Non-pigmented ciliary epithelial cell (primary cell): ENCODE measurements at regions not wholly inside any gene's neighbourhood (a gene's known extent, or its start where the extent isn't known, plus 50 kb on each side); places are given as distances from the start of the nearest gene placed in this dataset.
"Not testable (repeated sequence)": the region's sequence is repeated elsewhere in the genome, so short reads cannot be mapped to it uniquely, and the experiment has no call there.

Source experiments
- DNase-seq: peaks from one replicate; pipeline ENCODE4 v3.0.0-alpha.2; 2010; ENCODE audit warnings: low read depth

DNA sequence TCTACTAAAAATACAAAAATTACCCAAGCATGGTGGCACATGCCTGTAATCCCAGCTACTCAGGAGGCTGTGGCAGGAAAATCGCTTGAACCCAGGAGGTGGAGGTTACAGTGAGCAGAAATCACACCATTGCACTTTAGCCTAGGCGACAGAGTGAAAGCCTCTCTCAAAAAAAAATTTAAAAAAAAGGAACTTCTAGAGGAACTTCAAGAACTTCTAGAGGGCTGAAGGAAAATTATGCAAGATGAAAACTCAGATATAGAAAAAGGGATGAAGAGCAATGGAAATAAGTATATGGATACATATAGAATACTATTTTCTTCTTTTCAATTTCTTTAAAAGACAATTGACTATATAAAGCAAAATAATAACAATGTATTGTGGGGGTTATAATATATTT, 51.2 kb upstream of the PRR5 start:
- DNase-seq: no peak

DNA sequence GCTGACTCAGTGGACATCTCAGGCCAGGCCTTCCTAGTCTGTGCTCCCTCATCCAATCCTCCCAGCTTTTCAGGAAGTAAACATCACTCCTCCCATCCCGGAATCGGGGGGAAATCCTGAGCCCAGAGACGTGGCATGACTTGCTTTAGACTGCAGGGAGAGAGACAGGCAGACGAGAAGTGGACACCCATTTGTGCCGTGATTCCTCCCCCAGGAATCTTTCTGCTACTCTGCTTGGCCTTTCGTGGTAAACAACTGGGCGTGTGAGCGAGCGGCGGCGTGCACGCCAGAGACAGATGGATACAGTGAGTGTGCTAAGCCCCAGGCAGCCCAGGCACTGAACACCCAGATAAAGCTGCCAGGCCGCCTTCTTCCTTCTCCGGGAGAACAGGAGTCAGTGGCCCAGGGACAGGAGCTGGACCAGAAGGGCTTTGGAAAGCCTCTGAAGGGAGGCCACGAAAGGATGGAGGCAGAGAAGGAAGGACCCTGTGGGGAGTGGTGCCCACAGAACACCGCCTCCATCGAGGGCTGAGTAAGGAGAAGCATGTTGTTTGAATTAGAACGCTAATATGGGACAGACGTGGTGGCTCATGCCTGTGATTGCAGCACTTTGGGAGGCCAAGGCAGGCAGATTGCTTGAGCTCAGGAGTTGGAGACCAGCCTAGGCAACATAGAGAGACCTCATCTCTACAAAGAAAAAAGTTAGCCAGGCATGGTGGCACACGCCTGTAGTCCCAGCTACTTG, 53.0 kb upstream of the PRR5 start:
- DNase-seq: peak; percentile 62

GRCh38 chr22:44648085-44648820, 53.8 kb upstream of the PRR5 start:
- no peak for DNase-seq

GRCh38 chr22:44647141-44647540, 54.9 kb upstream of the PRR5 start:
- no peak for DNase-seq

DNA sequence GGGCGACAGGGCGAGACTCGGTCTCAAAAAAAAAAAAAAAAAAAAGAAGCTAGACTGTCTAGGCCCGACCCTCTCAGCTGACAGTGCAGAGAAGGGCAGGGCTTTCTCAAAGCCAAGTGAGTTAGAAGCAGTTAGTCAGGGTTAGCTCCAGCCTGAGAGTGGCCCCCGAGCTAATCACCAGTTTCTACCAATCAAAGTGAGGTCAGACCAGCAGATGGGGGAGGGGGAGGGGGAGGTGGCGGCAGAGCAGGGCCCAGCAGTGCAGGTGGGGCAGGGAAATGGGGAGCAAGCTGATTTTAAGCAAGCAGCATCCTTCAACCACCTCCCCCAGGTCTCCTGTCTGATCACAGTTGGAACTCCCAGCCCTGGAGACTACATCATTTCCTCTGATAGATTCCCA, 55.3 kb upstream of the PRR5 start:
- no peak for DNase-seq

- DNase-seq: no peak
Observed at GRCh38 chr22:44646141-44646540, 55.9 kb upstream of the PRR5 start.

DNA sequence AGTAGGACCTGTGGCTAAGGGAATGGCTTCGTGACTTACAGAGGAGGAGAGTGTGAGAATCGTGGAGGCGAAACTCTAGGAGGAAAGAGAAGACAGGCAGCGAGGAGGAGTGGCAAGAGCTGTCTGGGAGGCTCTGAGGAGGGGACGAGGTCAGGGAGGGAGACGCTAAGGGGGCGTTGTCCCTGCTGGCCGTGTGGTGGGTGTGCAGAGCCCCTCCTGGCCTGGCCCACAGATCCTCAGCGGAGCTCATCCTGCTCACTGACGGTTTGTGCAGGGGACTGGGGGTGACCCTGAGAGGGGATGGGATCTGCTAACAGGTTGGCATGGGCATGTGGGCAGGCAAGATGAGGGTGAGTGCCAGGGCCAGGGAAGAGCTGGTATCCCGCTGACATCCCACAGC, 56.5 kb upstream of the PRR5 start:
- DNase-seq: no peak

DNA sequence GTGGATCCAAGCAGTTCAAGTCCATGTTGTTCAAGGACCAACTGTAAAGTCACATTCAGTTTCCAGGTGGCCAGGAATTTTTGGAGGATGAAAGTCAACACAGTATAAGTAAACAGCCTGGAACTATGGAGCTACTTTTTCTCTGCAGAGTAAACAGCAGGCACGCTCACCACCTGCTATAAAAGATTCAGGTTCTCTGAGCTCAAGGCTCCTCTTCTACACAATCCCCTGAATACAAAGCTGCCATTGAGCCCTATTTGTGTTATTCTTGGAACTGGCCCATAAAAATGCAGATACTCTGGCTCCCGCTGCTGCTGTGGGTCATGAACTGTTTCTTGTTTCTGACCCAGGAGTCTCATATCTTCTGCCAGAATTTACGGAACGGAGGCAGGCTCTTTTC, 56.9 kb upstream of the PRR5 start:
- no peak for DNase-seq

GRCh38 chr22:44643526-44644101, 58.4 kb upstream of the PRR5 start:
- DNase-seq: not testable (repeated sequence)

DNA sequence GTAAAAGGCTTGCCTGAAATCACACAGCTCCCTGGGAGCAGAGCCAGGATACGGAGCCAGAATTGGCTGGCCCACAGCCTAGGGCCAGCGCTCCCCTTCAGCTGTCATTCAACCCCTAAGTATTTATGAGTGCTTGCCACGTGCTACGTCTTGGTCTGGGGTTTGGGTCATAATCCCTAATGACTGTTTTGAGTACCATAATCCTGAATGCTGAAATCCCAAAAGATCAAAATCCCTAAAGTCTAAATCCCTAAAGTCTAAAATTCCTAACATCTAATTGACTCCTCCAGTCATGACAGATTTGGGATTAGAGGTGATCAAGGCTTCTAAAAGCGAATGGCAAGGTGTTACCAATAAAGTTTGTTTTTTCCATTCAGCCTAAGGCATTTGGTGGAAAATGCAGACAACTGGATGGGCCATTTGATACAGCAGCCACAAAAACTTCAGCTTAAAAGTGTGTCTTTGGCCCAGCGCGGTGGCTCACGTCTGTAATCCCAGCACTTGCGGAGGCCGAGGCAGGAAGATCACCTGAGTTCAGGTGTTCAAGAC, 59.8 kb upstream of the PRR5 start:
- DNase-seq: no peak

DNA sequence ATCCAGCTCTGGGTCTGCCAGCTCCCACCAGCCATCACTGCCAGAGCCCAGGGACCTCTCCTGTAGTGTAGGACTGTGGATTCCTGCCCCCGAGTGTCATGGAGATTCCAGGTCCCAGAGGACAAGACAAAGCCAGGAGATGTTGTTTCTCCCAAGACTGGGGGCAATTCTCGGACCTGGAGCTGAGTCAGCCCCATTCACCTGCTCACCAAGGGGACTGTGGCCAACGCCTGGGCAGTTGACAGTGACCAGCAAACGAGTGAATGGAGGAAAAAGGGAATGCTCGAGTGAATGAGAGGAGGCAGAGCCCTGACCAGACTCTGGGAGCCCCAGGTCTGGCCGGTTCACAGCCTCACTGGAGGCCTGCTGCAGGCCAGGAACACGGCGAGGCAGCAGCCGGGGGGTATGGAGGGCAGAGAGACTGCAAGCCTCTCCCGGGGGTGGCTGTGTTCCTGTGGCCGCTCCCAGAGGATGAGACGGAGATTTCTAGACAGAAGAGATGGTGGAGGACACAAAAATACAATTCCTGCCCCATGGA, 61.3 kb upstream of the PRR5 start:
- no peak for DNase-seq

DNA sequence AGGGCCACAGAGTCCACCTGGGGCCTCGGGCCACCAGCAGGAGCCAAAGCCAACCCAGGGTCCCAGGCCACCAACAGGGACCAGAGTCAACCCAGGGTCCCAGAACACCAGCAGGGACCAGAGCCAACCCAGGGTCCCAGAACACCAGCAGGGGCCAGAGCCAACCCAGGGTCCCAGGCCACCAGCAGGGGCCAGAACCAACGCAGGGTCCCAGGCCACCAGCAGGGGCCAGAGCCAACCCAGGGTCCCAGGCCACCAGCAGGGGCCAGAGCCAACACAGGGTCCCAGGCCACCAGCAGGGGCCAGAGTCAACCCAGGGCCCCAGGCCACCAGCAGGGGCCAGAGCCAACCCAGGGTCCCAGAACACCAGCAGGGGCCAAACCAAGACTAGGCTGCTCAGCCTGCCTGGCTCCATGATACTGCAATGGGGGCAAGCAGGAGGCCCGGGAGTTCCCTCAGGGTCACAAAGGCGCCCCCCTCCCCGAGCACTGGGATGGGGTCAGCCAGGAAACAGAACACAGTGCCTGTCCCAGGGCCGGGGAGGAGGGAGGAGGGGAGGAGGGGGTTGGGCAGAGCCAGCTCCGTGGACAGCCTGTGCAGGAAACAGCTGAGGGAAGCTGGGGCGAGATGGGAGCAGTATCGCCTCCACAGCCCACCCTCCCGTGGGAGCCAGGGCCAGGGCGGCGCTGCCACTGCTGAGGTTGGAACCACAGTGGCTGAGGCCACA, 62.0 kb upstream of the PRR5 start:
- no peak for DNase-seq

DNA sequence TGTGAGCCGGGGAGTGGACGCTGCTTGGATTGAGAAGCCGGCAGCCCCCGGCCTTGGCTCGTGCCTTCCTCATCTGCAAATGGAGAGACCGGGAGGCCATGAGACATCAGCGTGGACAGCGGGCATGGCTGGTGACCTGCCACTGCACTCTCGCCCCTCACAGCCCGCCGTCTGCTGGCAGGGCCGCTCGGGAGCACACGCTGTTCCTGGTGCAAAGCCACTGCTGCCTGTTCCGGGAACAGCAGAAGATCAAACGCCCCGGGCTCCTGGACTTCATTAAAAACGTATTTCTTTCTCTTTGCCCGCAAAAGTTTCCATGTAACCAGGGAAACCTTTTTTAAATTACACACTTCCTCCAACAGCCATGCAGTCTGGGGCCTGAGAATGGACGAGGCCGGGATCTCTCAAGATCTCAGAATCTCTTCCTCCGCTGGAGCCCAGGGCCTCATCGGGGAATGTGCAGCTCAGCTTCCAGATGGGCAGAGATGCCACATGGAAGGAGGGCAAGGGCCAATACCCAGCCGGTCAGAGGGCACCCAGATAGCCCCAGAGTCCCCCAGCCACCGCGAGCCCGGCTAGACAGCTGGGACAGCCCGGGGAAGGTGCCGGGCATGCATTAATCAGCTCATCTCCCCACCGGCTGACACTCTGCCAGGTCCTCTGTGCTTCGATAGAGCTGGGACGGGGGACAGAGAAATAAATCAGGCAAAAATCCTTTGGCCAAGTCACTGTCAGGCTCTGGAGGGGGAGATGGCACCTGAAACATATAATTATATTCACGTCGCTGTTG, 62.8 kb upstream of the PRR5 start:
- no peak for DNase-seq

GRCh38 chr22:44636502-44637206, 65.3 kb upstream of the PRR5 start:
- not testable (repeated sequence) for DNase-seq

DNA sequence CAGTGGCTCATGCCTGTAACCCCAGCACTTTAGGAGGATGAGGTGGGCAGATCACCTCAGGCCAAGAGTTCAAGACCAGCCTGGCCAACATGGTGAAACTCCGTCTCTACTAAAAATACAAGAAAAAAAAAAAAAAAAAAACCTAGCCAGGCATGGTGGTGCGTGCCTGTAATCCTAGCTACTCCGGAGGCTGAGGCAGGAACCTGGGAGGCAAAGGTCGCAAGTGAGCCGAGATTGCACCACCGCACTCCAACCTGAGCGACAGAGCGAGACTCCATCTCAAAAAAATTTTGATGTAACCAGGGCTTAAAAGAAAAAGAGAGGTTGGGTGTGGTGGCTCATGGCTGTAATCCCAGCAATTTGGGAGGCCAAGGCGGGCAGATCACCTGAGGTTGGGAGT, 66.4 kb upstream of the PRR5 start:
- not testable (repeated sequence) for DNase-seq

- no peak for DNase-seq
Observed at GRCh38 chr22:44634426-44635321, 67.3 kb upstream of the PRR5 start.

DNA sequence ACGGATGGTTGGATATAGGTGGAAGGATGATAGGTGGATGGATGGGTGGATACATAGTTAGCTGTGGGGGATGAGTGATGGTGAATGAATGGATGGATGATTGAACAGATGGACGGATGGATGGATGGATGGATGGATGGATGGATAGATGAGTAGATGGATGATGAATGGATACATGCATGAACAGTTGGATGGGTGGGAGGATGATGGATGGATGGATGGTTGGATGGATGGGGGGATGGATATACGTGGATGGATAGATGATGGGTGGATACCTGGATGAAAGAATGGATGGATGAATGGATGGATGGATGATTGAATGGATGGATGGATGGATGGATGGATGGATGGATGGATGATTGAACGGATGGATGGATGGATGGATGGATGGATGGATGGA, 68.4 kb upstream of the PRR5 start:
- no peak for DNase-seq

- DNase-seq: no peak
Observed at GRCh38 chr22:44632541-44633396, 69.2 kb upstream of the PRR5 start.

GRCh38 chr22:44630826-44631225, 71.2 kb upstream of the PRR5 start:
- DNase-seq: no peak
